ENCODE measurements at regions not wholly inside any gene's neighbourhood (a gene's known extent, or its start where the extent isn't known, plus 50 kb on each side); places are given as distances from the start of the nearest gene placed in this dataset.

- no peak for TF ChIP-seq CTCF (IDR thresholded peaks at IDR 0.05)
- Histone ChIP-seq H3K27ac (no peak overlapping the region), H3K4me3 (no peak overlapping the region), H3K36me3 (no peaks in the 10 kb centered on the region), H3K9me3 (no peaks in the 10 kb centered on the region), H3K4me1 (no peaks in the 10 kb centered on the region), H3K27me3 (no peaks in the 10 kb centered on the region)
- intact Hi-C loops (cut with DNase I; ENCODE audit: low total_unique reads), result no loop called here
- DNase-seq, result no peak
Observed at GRCh38 chr3:88410259-88410658, 260.5 kb downstream of the C3orf38 start.

DNA sequence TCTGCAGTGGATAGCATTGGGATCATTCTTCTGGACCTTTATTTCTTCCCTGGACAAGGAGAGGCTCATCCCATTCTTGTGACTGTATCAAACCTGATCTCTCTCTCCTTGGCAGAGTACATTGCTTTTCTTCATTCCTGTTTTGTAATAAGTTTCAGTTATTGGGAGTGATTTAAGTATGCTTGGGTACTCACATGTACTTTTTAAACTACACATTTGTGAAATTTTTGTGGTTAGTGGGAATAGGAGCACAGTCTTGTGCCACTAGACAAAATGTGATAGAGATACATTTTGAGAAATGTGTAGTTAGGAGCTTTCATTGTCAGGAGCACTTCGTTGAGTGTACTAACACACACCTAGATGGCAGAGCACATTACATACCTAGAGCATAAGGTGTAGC is 262.6 kb downstream of the C3orf38 start:
- Histone ChIP-seq H3K27me3 (no peaks in the 10 kb centered on the region), H3K4me3 (no peak overlapping the region), H3K9me3 (no peaks in the 10 kb centered on the region), H3K27ac (no peak overlapping the region), H3K4me1 (no peaks in the 10 kb centered on the region), H3K36me3 (no peaks in the 10 kb centered on the region)
- no peak for DNase-seq
- TF ChIP-seq CTCF (IDR thresholded peaks at IDR 0.05), result no peak
- intact Hi-C loops (cut with DNase I; ENCODE audit: low total_unique reads), result no loop called here

GRCh38 chr3:88416436-88416835 is 266.7 kb downstream of the C3orf38 start:
- no peaks in the 10 kb centered on the region for H3K27me3 ChIP-seq
- TF ChIP-seq CTCF (IDR thresholded peaks at IDR 0.05), result no peak
- no peak for DNase-seq

DNA sequence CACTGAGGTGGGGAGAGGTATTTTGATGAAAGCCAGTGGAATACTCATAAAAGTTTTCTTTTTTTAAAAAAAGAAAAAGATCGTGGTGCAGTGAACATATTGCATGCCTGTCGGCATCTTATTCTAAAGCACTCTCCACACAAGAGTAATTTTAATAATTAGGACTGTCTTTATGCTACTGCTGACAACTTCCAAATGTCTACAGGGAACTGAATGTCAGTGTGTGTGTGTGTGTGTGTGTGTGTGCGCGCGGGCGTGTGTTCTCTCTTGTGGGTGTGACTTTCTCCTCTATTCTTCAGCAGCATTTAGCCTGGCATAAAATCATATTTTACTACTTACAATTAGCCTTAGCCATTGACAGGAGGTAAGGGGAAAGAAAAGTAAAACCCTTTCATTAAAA is 268.5 kb downstream of the C3orf38 start:
- DNase-seq, result no peak
- H3K4me1 ChIP-seq, result no peaks in the 10 kb centered on the region
- no peak overlapping the region for H3K27ac ChIP-seq
- H3K27me3 ChIP-seq, result no peaks in the 10 kb centered on the region
- no peaks in the 10 kb centered on the region for H3K36me3 ChIP-seq
- H3K9me3 ChIP-seq, result no peaks in the 10 kb centered on the region
- intact Hi-C loops (cut with DNase I; ENCODE audit: low total_unique reads), result no loop called here
- TF ChIP-seq CTCF (IDR thresholded peaks at IDR 0.05), result no peak
- no peak overlapping the region for H3K4me3 ChIP-seq

More at GRCh38 chr3:88416436-88416835, 266.7 kb downstream of the C3orf38 start:
- no peaks in the 10 kb centered on the region for H3K9me3 ChIP-seq
- H3K27ac ChIP-seq, result no peak overlapping the region
- intact Hi-C loops (cut with DNase I; ENCODE audit: low total_unique reads), result no loop called here
- no peaks in the 10 kb centered on the region for H3K36me3 ChIP-seq
- H3K4me3 ChIP-seq, result no peak overlapping the region
- H3K4me1 ChIP-seq, result no peaks in the 10 kb centered on the region

- Histone ChIP-seq H3K4me3 (no peak overlapping the region), H3K36me3 (no peaks in the 10 kb centered on the region), H3K9me3 (no peaks in the 10 kb centered on the region), H3K4me1 (peaks cover 0 to 6% (median 0%) of the 10 kb centered on the region in 4 donors), H3K27ac (no peak overlapping the region), H3K27me3 (no peaks in the 10 kb centered on the region)
- intact Hi-C loops (cut with DNase I; ENCODE audit: low total_unique reads), result no loop called here
- TF ChIP-seq CTCF (IDR thresholded peaks at IDR 0.05), result no peak
- no peak for DNase-seq
Observed at GRCh38 chr3:88433568-88433967, 283.8 kb downstream of the C3orf38 start.

DNA sequence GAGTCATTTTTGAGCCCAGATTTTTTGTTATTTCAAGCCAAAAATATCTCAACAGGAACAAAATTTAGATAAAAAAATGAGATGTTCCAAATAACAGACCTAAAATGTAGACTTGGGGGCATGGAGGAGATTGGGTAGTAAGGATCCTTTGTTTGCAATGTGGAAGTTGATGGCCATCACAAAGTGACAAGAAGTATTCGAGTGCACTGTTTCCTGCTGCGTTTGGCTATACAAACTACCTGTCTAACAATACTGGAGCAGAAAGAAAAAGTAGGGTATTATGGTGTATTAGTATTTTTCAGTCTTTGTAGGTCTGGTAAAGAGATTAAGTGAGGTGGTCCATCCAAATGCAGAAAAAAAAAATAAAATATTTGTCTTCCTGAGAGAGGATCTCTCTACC is 284.2 kb downstream of the C3orf38 start:
- Histone ChIP-seq H3K27ac (no peak overlapping the region), H3K4me3 (no peak overlapping the region), H3K36me3 (no peaks in the 10 kb centered on the region), H3K27me3 (no peaks in the 10 kb centered on the region), H3K9me3 (no peaks in the 10 kb centered on the region), H3K4me1 (peaks cover 0 to 6% (median 0%) of the 10 kb centered on the region in 4 donors)
- no peak for DNase-seq
- intact Hi-C loops (cut with DNase I; ENCODE audit: low total_unique reads), result no loop called here
- TF ChIP-seq CTCF (IDR thresholded peaks at IDR 0.05), result no peak
